Progenitor cell of endocrine pancreas (in vitro differentiated cells): ENCODE measurements at regions not wholly inside any gene's neighbourhood (a gene's known extent, or its start where the extent isn't known, plus 50 kb on each side); places are given as distances from the start of the nearest gene placed in this dataset.

Experiments
- DNase-seq: peaks from one replicate; pipeline ENCODE4 v3.0.0; 2021; ENCODE audit warnings: low spot score; ENCODE audit not compliant: unreplicated experiment
- H3K27ac Mint-ChIP-seq: 2 replicates; pipeline ENCODE4 v1.8.0; 2021; ENCODE audit warnings: mild to moderate bottlenecking, moderate library complexity, mixed read lengths
- H3K27me3 Mint-ChIP-seq: 2 replicates; pipeline ENCODE4 v1.8.0; 2021; ENCODE audit warnings: mixed read lengths
- H3K36me3 Mint-ChIP-seq: 2 replicates; pipeline ENCODE4 v1.8.0; 2022; ENCODE audit warnings: mixed read lengths; ENCODE audit not compliant: insufficient read depth
- H3K4me1 Mint-ChIP-seq: 2 replicates; pipeline ENCODE4 v1.8.0; 2021; ENCODE audit warnings: low read depth, mixed read lengths
- H3K4me3 Mint-ChIP-seq: 2 replicates; pipeline ENCODE4 v1.8.0; 2021; ENCODE audit warnings: low read depth, mild to moderate bottlenecking, moderate library complexity, mixed read lengths
- H3K9me3 Mint-ChIP-seq: 2 replicates; pipeline ENCODE4 v1.8.0; 2021; ENCODE audit warnings: low read depth, mixed read lengths
- CTCF ChIP-seq: fragments of 200-600 bp; sonication (generic); IDR thresholded peaks from one replicate; pipeline ENCODE4 v1.5.0; 2021; ENCODE audit warnings: antibody characterized with exemption, mild to moderate bottlenecking; ENCODE audit not compliant: unreplicated experiment

- no peaks in the 10 kb centered on the region for H3K27me3 Mint-ChIP-seq
- no peak overlapping the region for H3K27ac Mint-ChIP-seq
- DNase-seq: no peak
- no peak for TF ChIP-seq CTCF
- no peak overlapping the region for H3K4me3 Mint-ChIP-seq
- H3K4me1 Mint-ChIP-seq: no peaks in the 10 kb centered on the region
- H3K36me3 Mint-ChIP-seq: no peaks in the 10 kb centered on the region
- H3K9me3 Mint-ChIP-seq: no peaks in the 10 kb centered on the region
These were observed 729.7 kb upstream of the USP15 start for GRCh38 chr12:61530456-61530855.

GRCh38 chr12:61531195-61531594 lies 729.0 kb upstream of the USP15 start:
- no peak for DNase-seq
- Mint-ChIP-seq H3K9me3 (no peaks in the 10 kb centered on the region), H3K27ac (no peak overlapping the region), H3K4me1 (no peaks in the 10 kb centered on the region), H3K4me3 (no peak overlapping the region), H3K27me3 (no peaks in the 10 kb centered on the region), H3K36me3 (no peaks in the 10 kb centered on the region)
- TF ChIP-seq CTCF: no peak

DNA sequence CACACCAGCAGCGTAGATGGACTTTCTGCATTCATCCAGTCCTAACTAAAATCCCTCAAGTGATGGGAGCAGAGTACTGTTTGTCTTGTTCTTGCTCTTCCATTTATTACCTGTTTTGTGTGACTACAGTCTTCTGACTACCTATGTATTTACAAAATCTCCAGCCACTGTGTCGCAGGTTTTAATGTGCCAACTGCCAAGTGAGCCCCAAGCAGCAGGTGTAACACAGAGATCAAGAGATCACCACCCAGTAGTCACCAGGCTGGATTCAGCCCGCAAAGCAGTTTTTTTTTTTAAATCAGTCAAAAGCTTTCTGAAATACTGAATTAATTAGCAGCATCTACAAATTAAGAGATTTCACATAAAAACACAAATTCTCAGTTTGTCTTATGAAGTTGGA lies 724.1 kb upstream of the USP15 start:
- no peaks in the 10 kb centered on the region for H3K27me3 Mint-ChIP-seq
- H3K27ac Mint-ChIP-seq: no peak overlapping the region
- no peaks in the 10 kb centered on the region for H3K9me3 Mint-ChIP-seq
- H3K4me3 Mint-ChIP-seq: no peak overlapping the region
- no peak for TF ChIP-seq CTCF
- no peak for DNase-seq
- no peaks in the 10 kb centered on the region for H3K4me1 Mint-ChIP-seq
- H3K36me3 Mint-ChIP-seq: no peaks in the 10 kb centered on the region

DNA sequence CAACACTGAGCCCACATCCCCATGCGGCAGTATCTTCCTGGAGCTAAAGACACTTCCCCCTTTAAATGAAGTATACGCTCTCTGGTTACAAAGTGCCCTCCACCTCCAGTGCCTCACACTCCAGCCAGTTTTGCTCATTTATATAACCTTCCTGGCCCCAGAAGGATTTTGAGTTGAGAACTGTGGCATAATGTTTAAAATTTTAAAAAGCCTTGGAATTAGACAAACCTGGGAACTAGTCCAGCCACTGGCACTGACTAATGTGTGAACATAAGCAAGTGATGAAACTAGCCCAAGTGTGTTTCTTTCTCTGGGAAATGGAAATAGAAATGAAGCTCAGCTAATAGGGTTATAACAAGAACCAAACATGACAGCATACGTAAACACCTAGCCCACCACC lies 723.7 kb upstream of the USP15 start:
- no peak for TF ChIP-seq CTCF
- H3K27me3 Mint-ChIP-seq: no peaks in the 10 kb centered on the region
- no peaks in the 10 kb centered on the region for H3K4me1 Mint-ChIP-seq
- H3K27ac Mint-ChIP-seq: no peak overlapping the region
- DNase-seq: no peak
- no peaks in the 10 kb centered on the region for H3K36me3 Mint-ChIP-seq
- no peaks in the 10 kb centered on the region for H3K9me3 Mint-ChIP-seq
- H3K4me3 Mint-ChIP-seq: no peak overlapping the region

DNA sequence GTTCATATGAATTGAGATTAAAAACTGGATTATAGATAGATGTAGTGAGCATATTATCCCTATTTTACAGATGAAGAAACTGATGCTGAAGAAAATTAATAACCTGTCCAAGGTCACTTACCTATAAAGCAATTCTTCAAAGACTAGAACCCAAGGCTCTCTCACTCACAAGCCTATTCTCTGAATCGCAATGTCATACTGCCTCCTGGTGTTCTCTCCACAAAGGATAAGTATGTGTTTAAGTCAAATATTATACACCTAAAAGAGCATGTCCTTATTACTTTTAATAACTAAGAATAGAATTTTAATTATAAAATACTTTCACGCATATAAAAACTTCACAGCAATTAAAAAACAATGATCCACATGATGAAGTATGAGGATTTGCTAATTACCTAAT lies 721.3 kb upstream of the USP15 start:
- Mint-ChIP-seq H3K27ac (no peak overlapping the region), H3K4me1 (no peaks in the 10 kb centered on the region), H3K36me3 (no peaks in the 10 kb centered on the region), H3K27me3 (no peaks in the 10 kb centered on the region), H3K4me3 (no peak overlapping the region), H3K9me3 (no peaks in the 10 kb centered on the region)
- DNase-seq: no peak
- TF ChIP-seq CTCF: peak; percentile 53
